HepG2 (cell line): ENCODE measurements at regions not wholly inside any gene's neighbourhood (a gene's known extent, or its start where the extent isn't known, plus 50 kb on each side); places are given as distances from the start of the nearest gene placed in this dataset.

Experiments
- ZFP91 ChIP-seq: sonication (generic); formaldehyde crosslinking; IDR thresholded peaks from 2 replicates; pipeline ENCODE4 v1.9.0; 2022; ENCODE audit warnings: missing genetic modification reagents, mild to moderate bottlenecking, borderline replicate concordance
- ZNF629 ChIP-seq: sonication (generic); formaldehyde crosslinking; conservative IDR thresholded peaks from 2 replicates; pipeline ENCODE4 v1.5.0; 2020; ENCODE audit warnings: missing genetic modification reagents

DNA sequence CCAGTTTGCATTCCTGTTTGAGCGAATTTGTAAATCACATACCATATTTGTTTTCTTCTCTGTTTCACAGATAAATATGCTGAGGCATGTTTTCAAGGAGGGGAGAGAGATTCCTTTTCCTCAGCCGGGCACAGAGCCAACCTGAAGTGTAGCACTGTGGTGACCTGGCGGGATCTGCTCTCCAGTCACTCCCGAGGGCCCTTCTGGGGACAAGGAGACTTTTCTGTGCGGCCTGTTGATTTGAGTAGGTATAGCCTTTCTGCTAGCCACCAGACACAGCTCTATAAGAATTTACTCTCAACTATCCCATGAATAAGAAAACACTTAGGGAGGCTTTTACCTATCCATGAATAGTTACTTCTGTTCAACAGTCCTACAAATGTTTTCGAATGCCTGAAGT, 63.5 kb upstream of the FDX1 start:
- TF ChIP-seq ZNF629 (CRISPR knock-in tag), result no peak
- no peak for TF ChIP-seq ZFP91 (CRISPR knock-in tag)
